Amniotic stem cell (primary cell): ENCODE measurements at regions not wholly inside any gene's neighbourhood (a gene's known extent, or its start where the extent isn't known, plus 50 kb on each side); places are given as distances from the start of the nearest gene placed in this dataset.

Experiments used
- DNase-seq: peaks from one replicate; lab custom pipeline; 2025; lab: John Stamatoyannopoulos, UW

DNA sequence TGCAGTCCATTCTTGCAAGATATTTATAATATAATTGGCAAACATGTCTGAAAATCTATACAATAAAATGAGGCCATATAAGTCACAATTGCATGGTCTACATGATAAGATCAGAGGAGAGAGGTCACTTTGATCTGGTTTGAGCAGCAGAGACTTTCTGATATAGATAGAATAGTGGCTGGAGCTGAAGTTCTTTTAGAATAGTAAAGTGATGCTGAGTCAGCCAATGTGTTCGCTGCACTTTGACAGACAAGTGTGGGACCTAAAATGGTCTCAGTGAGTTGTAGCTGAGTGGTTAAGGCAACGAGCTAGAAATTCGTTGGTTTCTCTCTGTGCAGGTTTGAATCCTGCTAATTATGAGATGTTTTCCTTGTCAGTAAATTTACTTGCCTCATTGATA, 257.0 kb upstream of the C11orf87 start:
- no peak for DNase-seq

DNA sequence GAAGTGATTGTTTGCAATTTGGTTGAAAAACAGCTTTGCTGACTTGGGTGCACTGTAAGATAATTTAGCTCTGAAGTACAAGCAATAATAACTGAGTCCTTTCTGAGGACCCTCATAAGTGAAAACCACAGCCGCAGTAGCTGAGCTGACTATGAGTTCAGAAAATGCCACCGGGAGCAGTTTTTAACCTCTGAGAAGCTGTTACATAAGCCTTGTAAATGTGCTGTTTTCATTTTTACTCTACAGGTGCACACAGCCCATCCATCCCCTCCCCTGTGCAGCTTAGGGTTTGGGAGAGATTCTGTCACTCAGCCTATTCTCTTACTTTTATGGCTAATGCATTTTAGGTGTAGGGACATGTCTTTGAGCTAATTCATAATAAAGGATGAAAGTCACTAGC, 255.5 kb upstream of the C11orf87 start:
- no peak for DNase-seq

DNA sequence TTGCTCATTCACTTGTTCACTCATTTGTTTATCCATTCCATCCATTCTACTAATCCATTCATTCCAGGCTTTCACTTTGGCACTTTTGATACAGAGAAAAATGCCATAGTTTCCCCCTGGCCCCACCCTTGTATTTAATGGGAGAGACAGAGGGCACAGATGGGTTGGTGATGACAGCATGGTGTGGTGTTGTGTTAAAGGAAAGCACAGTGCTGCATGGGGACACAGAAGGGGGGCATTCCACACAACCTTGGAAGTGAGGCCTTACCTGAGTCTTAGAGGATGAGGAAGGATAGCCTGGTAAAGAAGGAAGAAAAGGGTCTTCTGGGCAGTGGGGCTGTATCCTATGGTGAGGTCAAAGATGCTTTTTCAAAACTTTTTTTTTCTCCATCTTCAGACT, 248.5 kb upstream of the C11orf87 start:
- DNase-seq, result no peak

DNA sequence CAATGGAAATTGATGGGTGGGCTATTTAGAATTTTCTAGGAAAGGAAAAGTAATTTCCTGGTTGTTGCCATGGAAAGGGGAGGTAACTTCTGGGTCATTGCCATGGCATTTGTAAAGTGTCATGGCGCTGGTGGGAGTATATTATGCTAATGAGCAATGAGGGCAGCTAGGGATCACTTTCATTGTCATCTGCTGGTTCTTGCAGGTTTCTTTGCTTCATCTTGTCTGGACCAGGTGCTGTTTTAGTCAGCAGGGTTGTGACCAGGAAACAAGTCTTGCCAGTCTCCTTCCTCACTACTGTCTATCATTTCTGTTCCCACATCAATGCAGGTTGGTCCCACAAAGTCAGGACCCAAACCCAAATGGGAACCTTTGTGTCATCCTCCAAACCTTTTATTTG, 237.6 kb upstream of the C11orf87 start:
- no peak for DNase-seq

DNA sequence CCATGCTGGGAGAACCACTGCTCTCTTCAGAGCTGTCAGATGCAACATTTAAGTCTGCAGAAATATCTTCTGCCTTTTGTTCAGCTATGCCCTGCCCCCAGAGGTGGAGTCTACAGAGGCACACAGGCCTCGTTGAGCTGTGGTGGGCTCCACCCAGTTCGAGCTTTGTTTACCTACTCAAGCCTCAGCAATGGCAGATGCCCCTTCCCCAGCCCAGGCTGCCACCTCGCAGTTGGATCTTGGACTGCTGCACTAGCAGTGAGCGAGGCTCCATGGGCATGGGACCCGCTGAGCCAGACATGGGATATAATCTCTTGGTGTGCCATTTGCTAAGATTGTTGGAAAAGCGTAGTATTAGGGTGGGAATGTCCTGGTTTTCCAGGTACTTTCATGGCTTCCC, 229.1 kb upstream of the C11orf87 start:
- no peak for DNase-seq

DNA sequence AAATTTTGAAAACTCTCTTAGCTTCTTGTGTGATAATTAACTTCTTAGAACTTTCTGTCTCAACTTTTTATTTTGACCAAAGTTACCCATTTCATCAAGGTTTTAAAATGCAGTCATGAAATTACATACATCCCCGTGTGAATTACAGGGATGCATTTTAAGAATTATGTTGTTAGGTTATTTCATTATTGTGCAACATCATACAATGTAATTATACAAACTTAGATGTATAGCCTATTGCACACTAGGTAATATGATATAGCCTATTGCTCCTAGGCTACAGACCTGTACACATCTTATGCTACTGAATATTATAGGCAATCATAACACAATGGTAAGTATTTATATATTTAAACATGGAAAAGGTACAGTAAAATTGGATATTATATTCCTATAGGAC, 228.1 kb upstream of the C11orf87 start:
- DNase-seq, result no peak

DNA sequence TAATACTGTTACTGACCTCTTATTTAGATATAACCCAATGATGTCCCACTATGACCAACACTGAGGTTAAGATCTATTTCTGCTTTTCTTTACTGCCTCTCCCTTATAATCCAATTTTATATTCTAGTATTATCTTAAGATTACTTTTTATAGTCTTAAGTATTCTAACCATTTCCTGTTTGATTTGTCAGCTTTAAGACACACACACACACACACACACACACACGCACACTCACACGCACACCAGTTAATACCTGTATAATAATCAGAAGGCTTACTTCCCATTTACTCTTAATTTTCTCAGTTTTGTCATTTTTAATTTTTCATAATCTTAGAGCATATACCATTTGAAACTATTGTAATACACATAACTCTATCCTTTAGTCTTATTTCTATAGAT, 226.0 kb upstream of the C11orf87 start:
- no peak for DNase-seq

DNA sequence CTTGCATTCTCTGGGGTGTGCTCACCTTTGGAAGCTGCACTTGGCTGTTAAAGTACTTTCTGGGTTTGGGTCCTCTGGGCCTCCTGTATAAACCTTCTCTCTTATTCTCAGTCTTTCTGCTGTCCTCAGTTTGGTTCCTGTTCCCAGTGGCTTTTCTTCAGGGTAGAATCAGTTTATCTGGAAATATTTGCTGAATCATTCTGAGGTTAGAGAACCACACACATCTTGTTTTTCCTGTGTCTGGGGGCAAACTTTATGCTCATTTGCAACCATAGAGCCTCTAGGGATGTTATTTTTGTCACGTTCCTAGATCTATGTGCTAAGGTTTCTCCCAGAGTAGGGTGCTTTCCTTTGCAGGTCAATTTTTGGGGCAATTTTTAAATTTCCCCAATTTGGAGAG, 224.3 kb upstream of the C11orf87 start:
- no peak for DNase-seq

DNA sequence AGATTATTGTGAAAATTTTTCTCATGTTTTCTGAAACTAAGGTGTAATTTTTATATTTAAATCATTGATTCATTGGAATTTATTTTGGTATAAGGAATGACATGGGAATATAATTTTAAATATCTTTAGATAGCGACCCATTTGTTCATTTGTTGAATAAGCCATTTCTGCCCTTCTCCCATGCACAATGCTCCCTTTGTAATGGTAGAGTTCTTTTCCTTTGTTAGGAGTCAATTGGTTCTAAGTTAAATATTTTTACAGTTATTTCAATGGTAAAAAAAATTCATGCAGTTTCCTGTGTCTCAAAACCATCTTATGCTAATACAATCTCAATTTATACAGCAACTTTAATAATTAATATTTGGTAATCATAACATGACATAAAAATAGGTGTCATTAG, 218.8 kb upstream of the C11orf87 start:
- no peak for DNase-seq

DNA sequence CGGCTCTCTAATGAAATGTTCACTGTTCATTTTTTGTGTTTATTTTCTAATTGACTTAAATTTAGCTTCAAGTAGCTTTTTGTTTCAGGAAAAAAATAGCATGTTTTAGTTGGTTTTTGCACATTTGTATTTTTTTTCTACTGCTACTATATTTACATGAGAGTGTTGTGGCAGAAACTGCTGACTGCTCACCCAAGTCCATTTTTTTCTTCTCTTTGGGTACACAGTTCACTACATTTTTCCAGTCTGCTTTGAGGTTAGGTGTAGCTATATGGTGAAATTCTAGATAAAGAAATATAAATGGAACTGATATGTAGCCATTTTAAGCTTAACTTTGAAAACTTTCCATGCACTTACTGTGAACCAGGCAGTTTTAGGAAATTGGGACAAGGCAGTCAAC, 216.7 kb upstream of the C11orf87 start:
- DNase-seq, result no peak

DNA sequence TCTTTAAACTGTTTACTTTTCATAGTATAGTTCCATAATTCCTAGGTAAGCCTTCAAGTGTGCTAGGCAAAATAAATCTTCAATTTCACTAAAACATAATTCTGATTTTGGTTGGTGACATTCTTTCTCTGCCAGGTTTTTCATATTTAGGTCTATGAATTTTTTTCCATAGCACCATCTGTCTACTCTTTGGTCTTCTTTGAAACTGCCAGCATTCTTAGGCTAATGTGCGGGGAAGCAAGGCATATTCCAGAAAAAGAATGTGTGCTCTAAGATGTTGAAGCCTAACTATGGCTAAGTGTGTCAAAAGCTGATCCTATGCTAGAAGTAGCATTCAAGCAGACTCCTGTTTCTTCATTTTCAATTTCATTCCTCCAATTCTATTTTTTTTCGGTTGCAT, 213.9 kb upstream of the C11orf87 start:
- DNase-seq, result no peak

DNA sequence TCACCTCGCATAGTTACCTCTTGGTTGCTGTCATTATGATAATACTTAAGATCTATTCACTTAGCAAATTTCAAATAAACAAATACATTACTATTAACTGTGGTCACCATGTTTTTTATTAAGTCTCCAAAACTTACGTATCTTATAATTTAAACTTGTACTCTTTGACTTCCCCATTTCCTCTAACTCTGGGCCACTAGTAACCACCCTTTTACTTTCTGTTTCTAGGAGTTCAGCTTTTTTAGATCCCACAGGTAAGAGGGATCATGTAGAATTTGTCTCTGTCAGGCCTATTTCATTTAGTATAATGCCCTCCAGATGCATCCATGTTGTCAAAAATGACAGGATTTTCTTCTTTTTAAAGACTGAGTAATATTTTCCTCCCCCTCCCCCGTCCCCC, 212.4 kb upstream of the C11orf87 start:
- DNase-seq, result no peak

DNA sequence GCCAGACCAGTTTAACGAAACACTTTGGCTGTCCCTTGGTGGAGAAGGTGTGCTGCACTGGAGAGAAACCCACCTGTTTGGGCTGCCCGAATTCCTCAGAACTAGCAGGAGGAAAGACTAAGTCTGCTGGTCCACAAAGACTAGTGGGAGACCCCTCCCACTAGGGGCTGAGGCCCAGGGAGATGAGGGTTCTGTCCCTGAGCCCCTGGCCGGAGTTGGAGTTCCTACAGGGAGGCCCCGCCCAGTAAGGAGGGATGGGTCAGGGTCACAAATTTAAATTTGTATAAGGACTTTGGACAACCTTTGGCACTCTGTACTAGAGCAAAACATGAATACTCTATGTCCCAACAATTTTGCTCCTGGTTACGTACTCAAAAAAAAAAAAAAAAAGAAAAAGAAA, 200.8 kb upstream of the C11orf87 start:
- DNase-seq, result no peak

DNA sequence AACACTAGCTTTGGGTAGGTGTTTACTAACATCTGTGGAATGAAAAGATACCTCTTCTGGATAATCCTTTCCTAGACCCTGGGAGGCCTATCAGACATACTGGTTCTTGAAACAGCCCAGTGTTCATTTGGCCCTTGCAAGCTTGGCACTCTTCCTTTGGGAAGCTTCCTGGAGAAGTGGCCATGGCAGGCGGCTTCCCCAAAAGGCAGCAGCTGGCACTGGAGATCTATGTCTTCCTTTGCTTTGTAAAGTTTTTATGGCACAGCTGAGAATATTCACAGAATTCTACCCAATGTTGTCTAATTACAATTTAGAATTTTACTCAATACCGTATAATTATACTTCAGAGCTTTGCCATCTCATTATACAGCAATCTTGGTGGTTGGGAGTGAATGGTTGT, 199.2 kb upstream of the C11orf87 start:
- DNase-seq, result no peak

DNA sequence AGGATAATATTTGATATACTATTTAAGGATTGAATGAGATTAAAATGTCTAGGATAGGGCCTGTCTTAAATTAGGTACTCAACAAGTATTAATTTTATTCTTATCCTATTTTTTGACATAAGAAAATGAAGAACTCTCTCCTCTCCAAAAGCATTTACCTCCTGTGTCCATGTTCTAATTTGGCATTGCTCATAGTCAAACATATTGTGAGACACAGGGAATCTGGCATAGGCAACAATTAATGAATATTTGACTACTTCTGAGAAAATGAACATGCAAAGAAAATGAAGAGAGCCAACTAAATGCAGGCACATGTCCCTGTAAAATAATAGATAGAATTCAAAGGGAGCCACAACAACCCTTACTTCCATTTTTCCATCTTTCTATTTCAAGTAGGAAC, 198.5 kb upstream of the C11orf87 start:
- DNase-seq, result no peak

DNA sequence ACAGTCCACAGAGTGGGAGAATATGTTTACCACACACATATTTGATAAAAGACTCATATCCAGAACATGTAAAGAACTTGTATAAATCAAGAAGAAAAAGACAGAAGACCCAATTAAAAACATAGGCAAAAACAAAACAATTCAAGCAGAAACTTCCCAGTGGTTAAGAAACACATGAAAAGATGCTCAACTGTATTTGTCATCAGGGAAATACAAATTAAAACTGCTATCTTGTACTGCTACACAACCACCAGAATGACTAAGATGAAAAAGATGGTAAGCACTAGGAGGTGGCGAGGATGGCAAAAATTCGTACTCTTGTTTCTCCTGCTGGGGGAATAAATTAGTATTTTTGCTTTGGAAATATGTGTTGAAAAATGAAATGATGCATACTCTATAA, 192.3 kb upstream of the C11orf87 start:
- DNase-seq, result no peak

DNA sequence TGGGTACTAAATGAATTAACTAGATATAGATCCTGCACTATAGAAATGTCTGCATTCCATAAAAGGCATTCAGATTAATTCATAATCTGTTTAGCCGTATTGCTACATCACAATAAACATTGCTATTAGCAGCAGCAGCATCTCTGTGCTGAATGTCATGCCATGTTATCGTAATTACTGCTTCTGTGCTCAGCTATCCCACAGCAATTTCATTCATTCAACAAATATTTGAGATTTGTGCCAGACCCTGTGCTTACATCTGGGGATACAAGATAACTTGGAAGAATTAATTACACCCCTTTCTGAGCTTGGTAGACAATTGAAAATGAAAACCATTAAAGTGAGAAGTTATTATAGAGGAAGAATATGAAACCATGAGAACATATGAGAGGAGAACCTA, 185.8 kb upstream of the C11orf87 start:
- no peak for DNase-seq

DNA sequence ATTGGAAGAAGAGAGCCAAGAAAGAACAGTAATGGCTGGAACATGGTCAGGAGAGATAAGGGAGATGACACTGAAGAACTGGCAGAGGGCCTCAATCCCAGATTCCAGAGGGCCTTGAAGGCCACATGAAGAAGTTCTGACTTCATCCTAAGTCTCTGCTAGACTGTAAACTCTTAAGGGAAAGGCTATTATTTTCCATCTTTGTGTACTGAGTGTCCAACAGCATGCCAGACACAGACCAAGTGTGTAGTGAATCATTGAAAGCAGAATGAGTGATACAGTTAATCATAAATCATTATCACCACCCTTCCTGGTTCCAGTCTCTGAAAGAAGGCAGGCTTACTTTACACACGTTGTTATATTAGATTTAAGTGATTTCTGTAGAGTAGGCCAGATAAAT, 185.3 kb upstream of the C11orf87 start:
- no peak for DNase-seq

DNA sequence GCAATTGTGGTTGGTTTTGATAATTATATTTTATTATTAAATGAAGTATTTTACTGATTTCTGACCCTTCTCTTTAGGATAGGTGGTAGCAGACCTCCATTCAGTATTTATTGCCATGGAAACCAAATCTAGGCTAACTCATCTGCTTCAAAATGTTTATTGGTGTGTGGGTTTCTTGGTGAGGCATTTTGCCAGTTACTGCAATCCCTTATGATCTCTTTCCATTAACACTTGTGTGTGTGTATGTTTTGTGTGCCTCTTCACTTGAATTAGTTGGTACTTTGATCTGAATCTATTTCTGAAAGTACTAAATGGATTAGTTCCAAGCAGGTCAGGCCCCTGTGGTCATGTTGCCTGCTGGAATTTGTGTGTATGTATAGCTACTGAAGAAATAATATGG, 184.4 kb upstream of the C11orf87 start:
- no peak for DNase-seq

DNA sequence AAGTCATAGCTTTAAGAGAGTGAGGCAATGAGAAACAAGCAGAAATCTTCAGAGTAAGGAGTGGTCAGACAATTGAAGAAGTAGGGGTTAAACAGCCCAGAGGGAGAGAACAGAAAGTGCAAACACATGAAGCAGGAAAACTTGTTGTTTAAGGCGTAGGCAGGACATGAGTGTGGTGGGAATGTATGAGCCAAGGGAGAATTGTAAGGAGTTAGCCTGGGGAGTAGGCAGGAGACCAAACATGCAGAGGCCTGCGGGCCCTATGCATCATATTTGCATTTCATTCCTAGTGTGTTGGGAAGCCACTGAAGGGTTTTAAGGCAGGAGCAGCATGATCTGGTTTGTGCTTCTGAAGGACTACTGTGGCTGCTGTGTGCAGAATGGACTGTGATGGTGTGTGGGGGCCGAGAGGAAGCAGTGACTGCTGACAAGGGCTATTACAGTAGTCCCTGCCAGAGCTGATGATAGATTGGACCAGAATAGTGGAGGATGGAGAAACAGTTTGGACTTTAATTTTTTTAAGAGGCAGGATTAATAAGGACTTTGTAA, 179.9 kb upstream of the C11orf87 start:
- no peak for DNase-seq

DNA sequence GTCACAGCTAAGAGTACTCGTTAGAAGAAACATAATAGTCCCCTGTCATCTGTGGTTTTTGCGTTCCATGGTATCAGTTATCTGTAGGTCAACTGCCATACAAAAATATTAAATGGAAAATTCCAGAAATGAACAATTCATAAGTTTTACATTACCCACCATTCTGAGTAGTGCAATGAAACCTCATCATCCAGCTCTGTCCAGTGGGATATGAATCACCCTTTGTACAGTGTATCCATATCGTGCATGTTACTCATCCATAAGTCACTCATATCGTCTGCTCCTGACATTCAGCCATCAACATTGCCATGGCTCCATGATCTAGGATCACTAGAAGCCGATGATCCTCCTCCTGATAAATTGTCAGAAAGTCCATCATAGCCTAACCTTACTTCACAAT, 174.9 kb upstream of the C11orf87 start:
- no peak for DNase-seq

DNA sequence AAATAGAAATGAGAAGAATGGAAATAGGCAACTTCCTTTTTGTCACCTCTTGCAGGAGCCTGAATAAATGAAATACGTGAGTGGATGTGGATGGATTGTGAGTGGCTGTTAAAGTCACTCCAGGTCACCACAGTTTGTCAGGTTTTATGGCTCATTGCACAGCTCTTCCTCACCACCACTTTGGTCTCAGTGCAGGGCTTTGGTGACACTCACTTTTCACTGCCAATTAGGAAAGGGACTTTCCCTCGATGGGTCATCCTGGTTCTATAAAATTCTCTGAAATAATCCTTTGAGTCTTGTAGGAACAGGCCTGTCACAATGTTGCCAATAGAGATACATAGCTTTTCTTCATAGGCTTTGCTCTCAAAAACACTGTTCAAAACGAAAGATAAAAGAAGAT, 172.4 kb upstream of the C11orf87 start:
- DNase-seq, result no peak

DNA sequence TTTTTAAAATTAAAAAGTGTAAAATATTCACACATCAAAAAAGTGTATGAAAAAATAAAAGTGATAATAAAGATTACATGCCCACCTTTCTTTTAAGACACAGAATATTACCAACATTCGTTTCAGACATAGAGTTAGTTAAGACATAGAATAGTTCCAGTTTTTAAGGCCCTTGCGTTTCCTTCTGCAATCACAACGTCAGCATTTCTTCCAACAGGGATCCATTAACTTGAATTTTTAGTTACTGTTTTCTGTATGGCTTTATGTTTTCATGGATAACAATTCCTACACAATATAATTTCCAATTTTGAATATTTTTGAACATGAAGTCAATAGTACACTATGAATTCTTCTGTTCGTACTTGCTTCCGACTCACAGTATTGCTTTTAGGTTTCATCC, 170.8 kb upstream of the C11orf87 start:
- DNase-seq, result no peak

DNA sequence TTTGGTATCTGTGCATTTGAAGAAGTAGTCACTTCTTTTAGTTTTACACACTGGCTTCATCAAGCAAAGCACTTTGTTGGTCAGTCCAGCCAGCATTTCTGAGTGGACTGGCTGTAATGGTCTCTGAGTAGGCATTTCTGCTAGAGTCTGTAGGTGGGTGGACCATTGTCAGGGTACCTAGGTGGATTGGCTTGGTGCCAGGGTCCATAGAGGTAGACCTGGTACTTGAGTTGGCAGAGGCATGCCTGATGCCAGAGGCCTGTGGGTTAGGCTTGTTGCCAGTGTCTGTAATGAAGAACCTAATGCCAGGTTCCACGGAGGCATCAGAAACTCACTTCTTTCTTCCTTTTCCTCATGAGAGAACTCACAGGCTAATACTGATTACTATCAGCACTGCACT, 157.9 kb upstream of the C11orf87 start:
- DNase-seq, result no peak
